B cell (primary cell): ENCODE measurements at regions not wholly inside any gene's neighbourhood (a gene's known extent, or its start where the extent isn't known, plus 50 kb on each side); places are given as distances from the start of the nearest gene placed in this dataset.

Experiments used
- ATAC-seq: fragments of 200-7000 bp; cut with Tn5 transposase; one replicate; pipeline ENCODE4 v1.10.0; 2021; ENCODE audit warnings: low read depth, mild to moderate bottlenecking, moderate number of reproducible peaks, moderate library complexity
- CTCF ChIA-PET: fragments of 350-600 bp; sonication (Branson Sonifier 250); formaldehyde crosslinking; loops from one replicate; lab custom pipeline; 2021; ENCODE audit warnings: antibody characterized with exemption, inconsistent platforms; lab: Charles Lee
- POLR2A ChIA-PET: fragments of 350-600 bp; sonication (Branson Sonifier 250); formaldehyde crosslinking; loops from one replicate; lab custom pipeline; 2021; ENCODE audit warnings: antibody characterized with exemption; lab: Charles Lee
- DNase-seq: peaks from one replicate; pipeline ENCODE4 v3.0.0; 2013
- H2AFZ ChIP-seq: 2 replicates; pipeline ENCODE4 v1.6.1; 2012; ENCODE audit warnings: mild to moderate bottlenecking, low read depth, low read length; ENCODE audit not compliant: insufficient read depth, poor library complexity, severe bottlenecking
- H3K27ac ChIP-seq, 2 donors: 1 replicate in 1 of 2; 2 replicates in 1 of 2; pipeline ENCODE4 v1.5.1; 2012 to 2013; ENCODE audit warnings: low read length in 2 of 2, mild to moderate bottlenecking in 2 of 2, moderate library complexity in 1 of 2
- H3K27me3 ChIP-seq, 4 experiments: fragments of 200-600 bp in 1 of 4; sonication (generic) in 1 of 4; replicated peaks in 1 of 4; 1 replicate in 2 of 4; 2 replicates in 2 of 4; pipeline versions ENCODE4 v1.6.1 to v1.7.0; 2013 to 2016; ENCODE audit warnings: low read length in 3 of 4, mild to moderate bottlenecking in 2 of 4, mixed read lengths in 1 of 4, moderate library complexity in 1 of 4; ENCODE audit not compliant: insufficient read depth in 4 of 4, control insufficient read depth in 3 of 4; ENCODE audit errors: control extremely low read depth in 1 of 4
- H3K36me3 ChIP-seq, 2 experiments: replicated peaks in 1 of 2; 1 replicate in 1 of 2; 2 replicates in 1 of 2; pipeline versions ENCODE4 v1.6.1 to v1.7.1; 2013; ENCODE audit warnings: low read length in 1 of 2; ENCODE audit not compliant: insufficient read depth in 2 of 2, control insufficient read depth in 1 of 2; ENCODE audit errors: control extremely low read depth in 1 of 2, extremely low read depth in 1 of 2
- H3K4me1 ChIP-seq, 2 donors: fragments of 200-600 bp in 1 of 2; sonication (generic) in 1 of 2; 1 replicate in 1 of 2; 2 replicates in 1 of 2; pipeline versions ENCODE4 v1.5.1 to v1.6.1; 2013 to 2017; ENCODE audit warnings: low read length in 2 of 2; ENCODE audit not compliant: control insufficient read depth in 2 of 2, insufficient read depth in 2 of 2
- H3K4me2 ChIP-seq: replicated peaks from 2 replicates; pipeline ENCODE3; 2012; ENCODE audit warnings: mild to moderate bottlenecking, low read depth, low read length; ENCODE audit not compliant: poor library complexity, severe bottlenecking
- H3K4me3 ChIP-seq, 5 experiments: fragments of 200-600 bp in 1 of 5; sonication (generic) in 1 of 5; 1 replicate in 3 of 5; 2 replicates in 2 of 5; pipeline versions ENCODE4 v1.5.1 to v1.7.0; 2011 to 2016; ENCODE audit warnings: low read length in 4 of 5, mild to moderate bottlenecking in 4 of 5, low read depth in 2 of 5, control low read depth in 1 of 5, moderate library complexity in 1 of 5; ENCODE audit not compliant: insufficient read depth in 1 of 5; ENCODE audit errors: control extremely low read depth in 1 of 5, extremely low read depth in 1 of 5
- H3K79me2 ChIP-seq: fragments of 200-600 bp; sonication (generic); one replicate; pipeline ENCODE4 v1.6.0; 2016; ENCODE audit warnings: low read length; ENCODE audit not compliant: control insufficient read depth, insufficient read depth
- H3K9ac ChIP-seq: fragments of 200-600 bp; sonication (generic); 2 replicates; pipeline ENCODE4 v1.6.1; 2017; ENCODE audit warnings: mild to moderate bottlenecking, low read length, moderate library complexity
- H3K9me3 ChIP-seq, 3 donors: one replicate each; pipeline versions ENCODE4 v1.6.1 to v1.7.1; 2013; ENCODE audit warnings: low read length in 2 of 3; ENCODE audit not compliant: control insufficient read depth in 2 of 3, insufficient read depth in 1 of 3; ENCODE audit errors: control extremely low read depth in 1 of 3
- H4K20me1 ChIP-seq: 2 replicates; pipeline ENCODE4 v1.6.0; 2012; ENCODE audit warnings: mild to moderate bottlenecking, low read length; ENCODE audit not compliant: insufficient read depth, control insufficient read depth, poor library complexity, severe bottlenecking
- H3K27ac Mint-ChIP-seq: one replicate; pipeline ENCODE4 v1.8.0; 2021; ENCODE audit warnings: mixed read lengths
- H3K27me3 Mint-ChIP-seq: one replicate; pipeline ENCODE4 v1.8.0; 2021; ENCODE audit warnings: mixed read lengths
- H3K4me1 Mint-ChIP-seq: one replicate; pipeline ENCODE4 v1.8.0; 2021; ENCODE audit warnings: mixed read lengths
- H3K4me3 Mint-ChIP-seq: one replicate; pipeline ENCODE4 v1.8.0; 2021; ENCODE audit warnings: mixed read lengths
- H3K9me3 Mint-ChIP-seq: one replicate; pipeline ENCODE4 v1.8.0; 2022; ENCODE audit warnings: mixed read lengths; ENCODE audit not compliant: insufficient read depth
- CTCF ChIP-seq: fragments of 200-600 bp; IDR thresholded peaks from one replicate; pipeline ENCODE4 v1.8.0; 2022; ENCODE audit warnings: antibody characterized with exemption, mild to moderate bottlenecking
- EZH2 ChIP-seq: IDR thresholded peaks from 2 replicates; pipeline ENCODE4 v1.6.1; 2012; ENCODE audit warnings: borderline replicate concordance, low read depth, mild to moderate bottlenecking, moderate library complexity, low read length; ENCODE audit not compliant: insufficient read depth, poor library complexity, severe bottlenecking
- WGBS: methylation state at CpG from one replicate; pipeline ENCODE4 v1.1.5; 2013; ENCODE audit warnings: missing lambda C conversion rate; ENCODE audit not compliant: insufficient coverage; 5-methylcytosine and 5-hydroxymethylcytosine counted together
- intact Hi-C: fragments of 100-400 bp; cut with micrococcal nuclease; formaldehyde crosslinking; loops from one replicate; pipeline ENCODE4 v1.10.0; 2022

- H3K27me3 Mint-ChIP-seq: no peaks in the 10 kb centered on the region
- peak overlapping the region; percentile 60 for H3K4me3 Mint-ChIP-seq
- 78% methylated on average over 10 of the region's 12 CpGs for WGBS
Observed at GRCh38 chr1:38153778-38154470, 107.3 kb upstream of the POU3F1 start.

More at GRCh38 chr1:38153778-38154470, 107.3 kb upstream of the POU3F1 start:
- H3K27me3 ChIP-seq: peaks cover 0 to 3% (median under 1%) of the 10 kb centered on the region in 4 experiments
- no peak overlapping the region for H3K9ac ChIP-seq
- TF ChIP-seq CTCF (no peak), EZH2 (no peak)
- ChIA-PET CTCF (no interaction called here), POLR2A (no interaction called here)
- intact Hi-C loops: no loop called here
- peaks cover 15 to 31% of the 10 kb centered on the region in 2 donors for H3K4me1 ChIP-seq
- H3K9me3 ChIP-seq: peaks cover 0 to 4% (median 3%) of the 10 kb centered on the region in 3 donors
- no peak overlapping the region for H3K4me3 ChIP-seq
- ATAC-seq (no peak), DNase-seq (no peak)
- no peaks in the 10 kb centered on the region for H3K79me2 ChIP-seq
- no peak overlapping the region for H3K27ac ChIP-seq
- Mint-ChIP-seq H3K27ac (no peak overlapping the region), H3K9me3 (no peaks in the 10 kb centered on the region), H3K4me1 (peaks cover 37% of the 10 kb centered on the region)
- H3K4me2 ChIP-seq: no peak overlapping the region
- no peaks in the 10 kb centered on the region for H3K36me3 ChIP-seq
- no peaks in the 10 kb centered on the region for H4K20me1 ChIP-seq
- peak overlapping the region; percentile 31 for H2AFZ ChIP-seq
